OCI-LY1 (cell line): ENCODE measurements at regions not wholly inside any gene's neighbourhood (a gene's known extent, or its start where the extent isn't known, plus 50 kb on each side); places are given as distances from the start of the nearest gene placed in this dataset.

Experiments
- H2AFZ ChIP-seq: fragments of 200-600 bp; sonication (generic), shearing (Covaris generic); 2 replicates; pipeline ENCODE4 v1.6.0; 2014; ENCODE audit warnings: antibody characterized with exemption, mild to moderate bottlenecking, low read length
- H3F3A ChIP-seq: fragments of 200-600 bp; sonication (generic), shearing (Covaris generic); 2 replicates; pipeline ENCODE4 v1.6.0; 2014; ENCODE audit warnings: mild to moderate bottlenecking, antibody characterized with exemption, low read length, moderate library complexity; ENCODE audit not compliant: insufficient read depth
- H3K27ac ChIP-seq: fragments of 200-600 bp; sonication (generic); 2 replicates; pipeline ENCODE4 v1.5.1; 2014; ENCODE audit warnings: low read length, mixed run types, mild to moderate bottlenecking, low read depth; ENCODE audit not compliant: poor library complexity, severe bottlenecking
- H3K27me3 ChIP-seq: fragments of 200-600 bp; sonication (generic); 2 replicates; pipeline ENCODE4 v1.6.0; 2014; ENCODE audit warnings: antibody characterized with exemption, mild to moderate bottlenecking, low read length, moderate library complexity; ENCODE audit not compliant: insufficient read depth
- H3K36me3 ChIP-seq: fragments of 200-600 bp; sonication (generic); 2 replicates; pipeline ENCODE4 v1.6.1; 2014; ENCODE audit warnings: mild to moderate bottlenecking, antibody characterized with exemption, low read length, moderate library complexity, mixed read lengths; ENCODE audit not compliant: insufficient read depth
- H3K4me1 ChIP-seq: fragments of 200-600 bp; sonication (generic); 2 replicates; pipeline ENCODE4 v1.5.1; 2014; ENCODE audit warnings: mild to moderate bottlenecking, low read length, moderate library complexity; ENCODE audit not compliant: insufficient read depth, severe bottlenecking
- H3K4me2 ChIP-seq: fragments of 200-600 bp; sonication (generic), shearing (Covaris generic); 2 replicates; pipeline ENCODE4 v1.6.1; 2014; ENCODE audit warnings: low read length
- H3K4me3 ChIP-seq: fragments of 200-600 bp; sonication (generic); 2 replicates; pipeline ENCODE4 v1.5.1; 2014; ENCODE audit warnings: low read length, low read depth, mild to moderate bottlenecking, mixed read lengths; ENCODE audit not compliant: poor library complexity, severe bottlenecking
- H3K79me2 ChIP-seq: fragments of 200-600 bp; shearing (Covaris generic); 2 replicates; pipeline ENCODE4 v1.6.1; 2016; ENCODE audit warnings: mixed run types, low read length, mixed read lengths; ENCODE audit not compliant: insufficient read depth
- H3K9ac ChIP-seq: fragments of 200-600 bp; sonication (generic), shearing (Covaris generic); 2 replicates; pipeline ENCODE4 v1.6.1; 2014; ENCODE audit warnings: mild to moderate bottlenecking, low read length, mixed read lengths
- H3K9me2 ChIP-seq: fragments of 200-600 bp; sonication (generic), shearing (Covaris generic); 2 replicates; pipeline ENCODE4 v1.6.1; 2014; ENCODE audit warnings: low read depth, mild to moderate bottlenecking, low read length, mixed read lengths
- H3K9me3 ChIP-seq: fragments of 200-600 bp; shearing (Covaris generic); 2 replicates; pipeline ENCODE4 v1.6.1; 2014; ENCODE audit warnings: low read length, mixed read lengths
- H4K20me1 ChIP-seq: fragments of 200-600 bp; sonication (generic), shearing (Covaris generic); 2 replicates; pipeline ENCODE4 v1.6.0; 2016; ENCODE audit warnings: mild to moderate bottlenecking, low read length; ENCODE audit not compliant: insufficient read depth
- EZH2 ChIP-seq: fragments of 200-600 bp; sonication (generic), shearing (Covaris generic); IDR thresholded peaks from 2 replicates; pipeline ENCODE4 v1.8.0; 2017; ENCODE audit warnings: borderline replicate concordance, mixed run types, mild to moderate bottlenecking, antibody characterized with exemption, low read length, moderate library complexity, mixed read lengths
- TF ChIP-seq, protein P1 (sequence below): fragments of 200-600 bp; sonication (generic), shearing (Covaris generic); IDR thresholded peaks from 2 replicates; pipeline ENCODE4 v1.5.1; 2017; ENCODE audit warnings: mild to moderate bottlenecking, antibody characterized with exemption, low read length, moderate library complexity, mixed read lengths

DNA sequence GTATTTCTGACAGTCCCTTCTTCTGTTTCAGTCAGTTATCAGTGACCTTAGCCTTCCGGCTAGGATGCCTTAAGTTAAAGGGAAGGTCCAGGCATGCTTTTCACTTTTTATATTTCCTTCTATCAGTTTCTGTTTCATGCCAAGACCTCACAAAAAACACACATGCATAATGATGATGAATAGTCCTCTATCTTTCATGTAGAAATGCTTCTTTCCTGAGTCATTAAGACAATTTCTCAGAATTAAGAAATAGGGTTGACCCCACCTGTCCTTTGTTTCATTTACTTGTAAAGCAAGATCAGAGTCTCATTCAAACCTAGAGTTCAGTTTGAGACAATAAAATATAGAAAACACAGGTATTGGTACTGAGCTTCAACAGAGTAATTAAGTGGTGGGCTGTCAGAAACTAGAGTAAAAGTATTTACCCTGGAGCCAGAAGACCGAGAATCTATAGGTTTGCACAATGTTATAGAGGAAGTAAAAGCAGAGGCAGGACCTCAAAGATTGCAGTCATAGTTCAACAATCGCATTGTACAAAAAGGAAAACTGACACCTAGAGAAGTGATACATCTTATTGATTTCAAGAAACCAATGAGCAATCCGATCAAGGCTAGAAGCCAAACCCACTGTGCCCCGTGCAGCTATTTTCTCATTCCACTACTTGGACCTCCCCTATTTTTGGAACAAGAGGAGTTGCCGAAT lies 118.7 kb upstream of the PUM3 start:
- Histone ChIP-seq H3K79me2 (no peaks in the 10 kb centered on the region), H3K27ac (no peak overlapping the region), H3K27me3 (no peaks in the 10 kb centered on the region), H2AFZ (no peak overlapping the region), H3K9ac (no peak overlapping the region), H3K4me2 (no peak overlapping the region), H3K9me2 (no peaks in the 10 kb centered on the region), H4K20me1 (no peaks in the 10 kb centered on the region), H3K36me3 (no peaks in the 10 kb centered on the region), H3K4me1 (no peaks in the 10 kb centered on the region), H3K9me3 (no peaks in the 10 kb centered on the region), H3F3A (no peaks in the 10 kb centered on the region), H3K4me3 (no peak overlapping the region)
- TF ChIP-seq, protein P1, sequence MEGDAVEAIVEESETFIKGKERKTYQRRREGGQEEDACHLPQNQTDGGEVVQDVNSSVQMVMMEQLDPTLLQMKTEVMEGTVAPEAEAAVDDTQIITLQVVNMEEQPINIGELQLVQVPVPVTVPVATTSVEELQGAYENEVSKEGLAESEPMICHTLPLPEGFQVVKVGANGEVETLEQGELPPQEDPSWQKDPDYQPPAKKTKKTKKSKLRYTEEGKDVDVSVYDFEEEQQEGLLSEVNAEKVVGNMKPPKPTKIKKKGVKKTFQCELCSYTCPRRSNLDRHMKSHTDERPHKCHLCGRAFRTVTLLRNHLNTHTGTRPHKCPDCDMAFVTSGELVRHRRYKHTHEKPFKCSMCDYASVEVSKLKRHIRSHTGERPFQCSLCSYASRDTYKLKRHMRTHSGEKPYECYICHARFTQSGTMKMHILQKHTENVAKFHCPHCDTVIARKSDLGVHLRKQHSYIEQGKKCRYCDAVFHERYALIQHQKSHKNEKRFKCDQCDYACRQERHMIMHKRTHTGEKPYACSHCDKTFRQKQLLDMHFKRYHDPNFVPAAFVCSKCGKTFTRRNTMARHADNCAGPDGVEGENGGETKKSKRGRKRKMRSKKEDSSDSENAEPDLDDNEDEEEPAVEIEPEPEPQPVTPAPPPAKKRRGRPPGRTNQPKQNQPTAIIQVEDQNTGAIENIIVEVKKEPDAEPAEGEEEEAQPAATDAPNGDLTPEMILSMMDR, result no peak
- TF ChIP-seq EZH2, result no peak

DNA sequence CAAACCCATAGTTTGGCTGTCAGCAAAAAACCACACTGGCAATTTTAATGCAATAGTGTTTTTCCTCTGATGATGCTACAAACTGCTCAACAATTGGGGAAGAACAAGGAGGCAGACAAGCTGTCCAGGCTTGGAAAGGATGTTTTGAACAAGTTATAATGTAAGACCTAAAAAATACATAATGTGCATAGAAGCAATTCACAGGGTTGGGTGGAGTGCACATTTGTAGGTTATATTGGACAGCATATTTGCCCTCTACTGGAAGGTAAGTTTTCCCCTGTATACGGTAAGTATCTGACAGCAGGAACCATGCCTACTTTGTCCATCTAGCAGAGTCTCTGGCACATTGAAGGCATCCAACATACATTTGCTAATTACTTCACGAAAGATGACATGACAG lies 114.3 kb upstream of the PUM3 start:
- H3K4me2 ChIP-seq, result no peak overlapping the region
- H3K9me3 ChIP-seq, result no peaks in the 10 kb centered on the region
- H3K4me1 ChIP-seq, result no peaks in the 10 kb centered on the region
- H3K27me3 ChIP-seq, result no peaks in the 10 kb centered on the region
- no peaks in the 10 kb centered on the region for H3K79me2 ChIP-seq
- H3K9ac ChIP-seq, result no peak overlapping the region
- no peak for TF ChIP-seq EZH2
- TF ChIP-seq, protein P1, result no peak
- no peaks in the 10 kb centered on the region for H3K36me3 ChIP-seq
- H4K20me1 ChIP-seq, result no peaks in the 10 kb centered on the region
- no peak overlapping the region for H2AFZ ChIP-seq
- no peak overlapping the region for H3K27ac ChIP-seq
- H3K4me3 ChIP-seq, result no peak overlapping the region
- no peaks in the 10 kb centered on the region for H3F3A ChIP-seq
- H3K9me2 ChIP-seq, result no peaks in the 10 kb centered on the region

DNA sequence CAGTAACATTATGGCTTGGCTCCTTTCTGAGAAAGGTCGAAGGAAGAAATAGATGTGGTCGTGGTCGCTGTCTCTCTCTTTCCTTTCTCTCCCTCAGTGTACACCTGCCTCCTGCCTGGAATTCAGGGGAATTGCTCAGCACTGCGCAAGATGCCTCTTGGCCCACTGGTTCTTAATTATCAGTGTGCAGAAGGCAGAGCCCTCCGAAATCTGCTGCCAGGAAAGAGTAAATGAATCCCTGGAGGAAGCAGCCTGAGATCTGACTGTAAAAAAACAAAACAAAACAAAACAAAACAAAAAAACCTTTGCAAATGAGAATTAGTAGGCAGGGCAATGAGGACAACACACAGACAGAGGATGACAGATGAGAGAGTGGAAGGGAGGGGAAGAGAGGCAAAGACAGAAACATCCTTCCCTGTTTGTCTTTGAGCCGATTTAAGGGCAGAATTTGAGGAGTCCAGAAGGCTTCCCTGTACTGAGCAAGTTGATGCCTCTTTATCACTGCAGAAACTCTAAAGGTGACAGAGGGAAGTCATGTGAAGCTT lies 113.8 kb upstream of the PUM3 start:
- Histone ChIP-seq H4K20me1 (no peaks in the 10 kb centered on the region), H3K27ac (no peak overlapping the region), H3K4me3 (no peak overlapping the region), H3K36me3 (no peaks in the 10 kb centered on the region), H3K4me2 (no peak overlapping the region), H2AFZ (no peak overlapping the region), H3K9me3 (no peaks in the 10 kb centered on the region), H3K27me3 (no peaks in the 10 kb centered on the region), H3K4me1 (no peaks in the 10 kb centered on the region), H3K9ac (no peak overlapping the region), H3K79me2 (no peaks in the 10 kb centered on the region), H3K9me2 (no peaks in the 10 kb centered on the region), H3F3A (no peaks in the 10 kb centered on the region)
- TF ChIP-seq, protein P1, result no peak
- no peak for TF ChIP-seq EZH2
